MM.1S (cell line): ENCODE measurements at regions not wholly inside any gene's neighbourhood (a gene's known extent, or its start where the extent isn't known, plus 50 kb on each side); places are given as distances from the start of the nearest gene placed in this dataset.

Source experiments
- DNase-seq: peaks from one replicate; pipeline ENCODE4 v3.0.0-alpha.2; 2015
- H2AFZ ChIP-seq: fragments of 300-600 bp; sonication (generic); 2 replicates; pipeline ENCODE4 v1.6.0; 2016; ENCODE audit warnings: antibody characterized with exemption, low read length
- H3F3A ChIP-seq: fragments of 300-600 bp; sonication (generic); 2 replicates; pipeline ENCODE4 v1.6.1; 2016; ENCODE audit warnings: mild to moderate bottlenecking, antibody characterized with exemption, low read length, moderate library complexity, mixed read lengths; ENCODE audit not compliant: insufficient read depth
- H3K27ac ChIP-seq: fragments of 300-600 bp; sonication (generic); 2 replicates; pipeline ENCODE4 v1.5.1; 2016; ENCODE audit warnings: mild to moderate bottlenecking, low read length
- H3K27me3 ChIP-seq: fragments of 300-600 bp; sonication (generic); replicated peaks from 2 replicates; pipeline ENCODE4 v1.6.0; 2016; ENCODE audit warnings: low read length; ENCODE audit not compliant: insufficient read depth
- H3K36me3 ChIP-seq: fragments of 300-600 bp; sonication (generic); replicated peaks from 2 replicates; pipeline ENCODE4 v1.6.1; 2016; ENCODE audit warnings: mild to moderate bottlenecking, low read length, mixed read lengths; ENCODE audit not compliant: insufficient read depth
- H3K4me1 ChIP-seq: fragments of 300-600 bp; sonication (generic); 2 replicates; pipeline ENCODE4 v1.6.1; 2016; ENCODE audit warnings: low read length, mixed read lengths
- H3K4me2 ChIP-seq: fragments of 300-600 bp; sonication (generic); 2 replicates; pipeline ENCODE4 v1.6.0; 2016; ENCODE audit warnings: low read depth, low read length
- H3K4me3 ChIP-seq: fragments of 300-600 bp; sonication (generic); 2 replicates; pipeline ENCODE4 v1.5.1; 2016; ENCODE audit warnings: low read length, mixed read lengths
- H3K79me2 ChIP-seq: fragments of 300-600 bp; sonication (generic); 2 replicates; pipeline ENCODE4 v1.6.1; 2016; ENCODE audit warnings: mixed run types, low read length, mixed read lengths
- H3K9ac ChIP-seq: fragments of 300-600 bp; sonication (generic); 2 replicates; pipeline ENCODE4 v1.6.1; 2016; ENCODE audit warnings: low read length, mixed read lengths
- H3K9me2 ChIP-seq: fragments of 300-600 bp; sonication (generic); replicated peaks from 2 replicates; pipeline ENCODE4 v1.6.1; 2016; ENCODE audit warnings: mild to moderate bottlenecking, low read length, mixed read lengths; ENCODE audit not compliant: insufficient read depth
- H3K9me3 ChIP-seq: fragments of 300-600 bp; sonication (generic); replicated peaks from 2 replicates; pipeline ENCODE4 v1.6.1; 2016; ENCODE audit warnings: mild to moderate bottlenecking, low read length, mixed read lengths; ENCODE audit not compliant: insufficient read depth
- H4K20me1 ChIP-seq: fragments of 300-600 bp; sonication (generic); 2 replicates; pipeline ENCODE4 v1.6.1; 2016; ENCODE audit warnings: mild to moderate bottlenecking, low read length, moderate library complexity, mixed read lengths; ENCODE audit not compliant: insufficient read depth
- CTCF ChIP-seq: fragments of 300-600 bp; sonication (generic); IDR thresholded peaks from 2 replicates; pipeline ENCODE4 v1.5.1; 2016; ENCODE audit warnings: antibody characterized with exemption, low read length, mixed read lengths
- EZH2 ChIP-seq: fragments of 300-600 bp; sonication (generic); optimal IDR thresholded peaks from 2 replicates; pipeline ENCODE3; 2017; ENCODE audit warnings: low read depth, mild to moderate bottlenecking, antibody characterized with exemption, low read length, mixed read lengths
- EZH2phosphoT487 ChIP-seq: fragments of 300-600 bp; sonication (generic); IDR thresholded peaks from 2 replicates; pipeline ENCODE4 v1.6.1; 2018; ENCODE audit warnings: antibody characterized with exemption, low read length

DNA sequence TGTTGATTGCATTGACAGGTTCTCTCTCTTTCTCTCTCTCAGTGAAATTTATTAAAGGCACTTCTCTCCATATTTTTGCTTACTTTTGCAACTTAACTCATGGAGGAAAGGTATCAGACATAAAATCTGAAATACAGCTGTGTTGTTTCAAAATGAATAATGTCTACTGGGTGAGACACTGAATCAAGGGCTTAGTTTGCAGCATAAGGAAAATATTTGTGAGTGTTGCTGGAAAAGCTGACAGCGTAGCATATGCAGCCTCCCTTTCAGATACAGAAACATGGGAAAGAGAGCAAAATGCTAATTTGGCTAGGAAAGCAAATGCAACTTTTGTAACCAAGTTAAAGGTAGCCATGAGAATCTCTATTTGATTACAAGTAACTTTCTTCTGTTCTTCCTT, 81.5 kb upstream of the COL3A1 start:
- Histone ChIP-seq H3F3A (no peaks in the 10 kb centered on the region), H3K4me3 (no peak overlapping the region), H2AFZ (no peak overlapping the region), H3K27ac (no peak overlapping the region), H3K9me3 (no peaks in the 10 kb centered on the region), H3K36me3 (no peaks in the 10 kb centered on the region), H3K9me2 (no peaks in the 10 kb centered on the region), H3K79me2 (no peaks in the 10 kb centered on the region), H3K4me2 (no peak overlapping the region), H3K27me3 (no peaks in the 10 kb centered on the region), H3K4me1 (no peaks in the 10 kb centered on the region), H4K20me1 (no peaks in the 10 kb centered on the region), H3K9ac (no peak overlapping the region)
- no peak for DNase-seq
- no peak for TF ChIP-seq EZH2
- TF ChIP-seq EZH2phosphoT487 = no peak
- no peak for TF ChIP-seq CTCF

- Histone ChIP-seq H3K27ac (no peak overlapping the region), H3K9me2 (no peaks in the 10 kb centered on the region), H3K9me3 (no peaks in the 10 kb centered on the region), H3K4me2 (no peak overlapping the region), H4K20me1 (no peaks in the 10 kb centered on the region), H3K79me2 (no peaks in the 10 kb centered on the region), H3K36me3 (no peaks in the 10 kb centered on the region), H3K27me3 (no peaks in the 10 kb centered on the region), H2AFZ (no peak overlapping the region), H3K4me3 (no peak overlapping the region), H3K4me1 (no peaks in the 10 kb centered on the region), H3K9ac (no peak overlapping the region), H3F3A (no peaks in the 10 kb centered on the region)
- no peak for TF ChIP-seq EZH2phosphoT487
- no peak for TF ChIP-seq EZH2
- no peak for TF ChIP-seq CTCF
- DNase-seq = no peak
These were observed 80.2 kb upstream of the COL3A1 start for GRCh38 chr2:188893972-188894371.

DNA sequence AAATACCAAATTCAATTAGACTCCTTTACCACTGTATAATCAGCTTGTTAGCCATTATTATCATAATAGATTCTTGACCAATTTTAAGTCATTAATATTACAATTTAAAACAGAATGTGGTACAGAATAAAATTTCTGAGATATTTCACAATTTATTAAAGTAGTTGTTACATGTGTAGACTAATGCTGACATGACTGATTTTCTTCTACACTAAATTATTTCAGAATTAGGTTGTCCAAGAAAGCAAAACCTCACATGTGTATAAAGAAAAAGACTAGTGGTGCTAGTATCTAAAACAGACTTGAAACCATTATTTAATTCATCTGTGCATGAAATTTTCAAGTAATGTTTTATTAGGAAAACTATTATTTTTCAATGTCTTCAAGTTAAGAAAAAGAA, 79.2 kb upstream of the COL3A1 start:
- H3K27ac ChIP-seq = no peak overlapping the region
- H3K4me1 ChIP-seq = no peaks in the 10 kb centered on the region
- H3K9me2 ChIP-seq = no peaks in the 10 kb centered on the region
- H3K9me3 ChIP-seq = no peaks in the 10 kb centered on the region
- H3K27me3 ChIP-seq = no peaks in the 10 kb centered on the region
- H3K36me3 ChIP-seq = no peaks in the 10 kb centered on the region
- no peak overlapping the region for H3K9ac ChIP-seq
- H3K4me3 ChIP-seq = no peak overlapping the region
- TF ChIP-seq CTCF (no peak), EZH2 (no peak), EZH2phosphoT487 (no peak)
- H3K4me2 ChIP-seq = no peak overlapping the region
- H3K79me2 ChIP-seq = no peaks in the 10 kb centered on the region
- H4K20me1 ChIP-seq = no peaks in the 10 kb centered on the region
- H3F3A ChIP-seq = no peaks in the 10 kb centered on the region
- no peak overlapping the region for H2AFZ ChIP-seq
- no peak for DNase-seq
